SK-N-SH treated with all-trans-retinoic acid at 6 μM for 48 hours (cell line): ENCODE measurements at regions not wholly inside any gene's neighbourhood (a gene's known extent, or its start where the extent isn't known, plus 50 kb on each side); places are given as distances from the start of the nearest gene placed in this dataset.

Experiments used
- ATAC-seq: fragments of 200-7000 bp; cut with Tn5 transposase; 3 replicates; pipeline ENCODE4 v1.9.1; 2020; ENCODE audit warnings: mild to moderate bottlenecking, moderate library complexity
- BACH2 ChIP-seq: fragments of 250-450 bp; sonication (Bioruptor Pico); IDR thresholded peaks from 2 replicates; pipeline ENCODE4 v1.9.0; 2021; ENCODE audit warnings: mild to moderate bottlenecking, borderline replicate concordance
- CSDC2 ChIP-seq: fragments of 250-450 bp; sonication (Bioruptor Pico); IDR thresholded peaks from 2 replicates; pipeline ENCODE4 v1.5.0; 2020; ENCODE audit warnings: mild to moderate bottlenecking, moderate library complexity
- ESRRG ChIP-seq: fragments of 250-450 bp; sonication (Bioruptor Pico); IDR thresholded peaks from 2 replicates; pipeline ENCODE4 v1.6.1; 2021; ENCODE audit warnings: mild to moderate bottlenecking
- GLIS3 ChIP-seq: fragments of 250-450 bp; sonication (Bioruptor Pico); IDR thresholded peaks from 2 replicates; pipeline ENCODE4 v1.5.0; 2020; ENCODE audit warnings: mild to moderate bottlenecking, moderate library complexity
- ISL1 ChIP-seq: fragments of 250-450 bp; sonication (Bioruptor Pico); IDR thresholded peaks from 2 replicates; pipeline ENCODE4 v2.1.2; 2022; ENCODE audit warnings: mild to moderate bottlenecking, moderate library complexity
- OSR1 ChIP-seq: fragments of 250-450 bp; sonication (Bioruptor Pico); IDR thresholded peaks from 2 replicates; pipeline ENCODE4 v1.8.0; 2022; ENCODE audit warnings: moderate library complexity, mild to moderate bottlenecking, inconsistent platforms
- PPARA ChIP-seq: fragments of 250-450 bp; sonication (Bioruptor Pico); IDR thresholded peaks from 2 replicates; pipeline ENCODE4 v1.5.0; 2020; ENCODE audit warnings: mild to moderate bottlenecking, borderline replicate concordance
- RARB ChIP-seq: fragments of 250-450 bp; sonication (Bioruptor Pico); IDR thresholded peaks from 2 replicates; pipeline ENCODE4 v1.8.0; 2021; ENCODE audit warnings: mild to moderate bottlenecking, moderate library complexity
- SNAI2 ChIP-seq: fragments of 250-450 bp; sonication (Bioruptor Pico); IDR thresholded peaks from 2 replicates; pipeline ENCODE4 v1.5.0; 2020; ENCODE audit warnings: mild to moderate bottlenecking, moderate library complexity
- TCF4 ChIP-seq: fragments of 250-450 bp; sonication (Bioruptor Pico); IDR thresholded peaks from 2 replicates; pipeline ENCODE4 v1.8.0; 2021; ENCODE audit warnings: mild to moderate bottlenecking, moderate library complexity, borderline replicate concordance
- ZC3H10 ChIP-seq: fragments of 250-450 bp; sonication (Bioruptor Pico); IDR thresholded peaks from 2 replicates; pipeline ENCODE4 v1.5.1; 2021; ENCODE audit warnings: mild to moderate bottlenecking, moderate library complexity
- ZFP3 ChIP-seq: fragments of 250-450 bp; sonication (Bioruptor Pico); IDR thresholded peaks from 2 replicates; pipeline ENCODE4 v1.5.0; 2020; ENCODE audit warnings: mild to moderate bottlenecking, moderate library complexity
- ZFP30 ChIP-seq: fragments of 450-650 bp; formaldehyde crosslinking; IDR thresholded peaks from 2 replicates; pipeline ENCODE4 v1.5.0; 2022; ENCODE audit warnings: mild to moderate bottlenecking, moderate library complexity
- ZNF565 ChIP-seq: fragments of 450-650 bp; formaldehyde crosslinking; conservative IDR thresholded peaks from 2 replicates; pipeline ENCODE4 v1.5.0; 2020; ENCODE audit warnings: low read depth, mild to moderate bottlenecking, moderate library complexity
- ZNF70 ChIP-seq: fragments of 450-650 bp; formaldehyde crosslinking; IDR thresholded peaks from 2 replicates; pipeline ENCODE4 v1.5.0; 2020; ENCODE audit warnings: mild to moderate bottlenecking, moderate library complexity
- ZNF8 ChIP-seq: fragments of 450-650 bp; formaldehyde crosslinking; IDR thresholded peaks from 2 replicates; pipeline ENCODE4 v1.5.0; 2020; ENCODE audit warnings: mild to moderate bottlenecking, moderate library complexity
- TF ChIP-seq, protein P1 (sequence below): fragments of 250-450 bp; sonication (Bioruptor Pico); IDR thresholded peaks from 2 replicates; pipeline ENCODE4 v1.8.0; 2021; ENCODE audit warnings: low read depth, mild to moderate bottlenecking, moderate library complexity, borderline replicate concordance
- TF ChIP-seq, protein P2 (sequence below): fragments of 250-450 bp; sonication (Bioruptor Pico); IDR thresholded peaks from 2 replicates; pipeline ENCODE4 v1.5.0; 2020; ENCODE audit warnings: mild to moderate bottlenecking, moderate library complexity
- TF ChIP-seq, protein P3 (sequence below): fragments of 250-450 bp; sonication (Bioruptor Pico); IDR thresholded peaks from 2 replicates; pipeline ENCODE4 v1.5.1; 2020; ENCODE audit warnings: low read depth, mild to moderate bottlenecking, moderate library complexity

DNA sequence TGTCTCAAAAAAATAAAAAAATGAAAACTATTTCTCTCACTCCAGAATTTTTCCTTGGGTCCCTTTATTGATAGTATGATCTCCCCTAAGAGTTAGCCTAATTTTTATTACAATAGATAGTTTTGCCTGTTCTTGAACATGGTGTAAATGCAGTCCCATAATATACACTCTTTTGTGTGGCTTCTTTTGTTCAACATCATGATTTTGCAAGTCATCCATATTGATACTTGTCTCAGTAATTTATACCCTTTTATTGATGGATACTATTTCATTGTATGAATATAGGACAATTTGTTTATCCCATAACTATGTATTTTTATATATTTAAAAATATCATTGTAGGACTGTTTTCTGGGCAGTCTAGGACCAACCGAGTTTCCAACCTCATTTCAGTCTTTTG is 207.0 kb downstream of the UTP18 start:
- TF ChIP-seq BACH2 (CRISPR knock-in tag), result no peak
- TF ChIP-seq, protein P1, sequence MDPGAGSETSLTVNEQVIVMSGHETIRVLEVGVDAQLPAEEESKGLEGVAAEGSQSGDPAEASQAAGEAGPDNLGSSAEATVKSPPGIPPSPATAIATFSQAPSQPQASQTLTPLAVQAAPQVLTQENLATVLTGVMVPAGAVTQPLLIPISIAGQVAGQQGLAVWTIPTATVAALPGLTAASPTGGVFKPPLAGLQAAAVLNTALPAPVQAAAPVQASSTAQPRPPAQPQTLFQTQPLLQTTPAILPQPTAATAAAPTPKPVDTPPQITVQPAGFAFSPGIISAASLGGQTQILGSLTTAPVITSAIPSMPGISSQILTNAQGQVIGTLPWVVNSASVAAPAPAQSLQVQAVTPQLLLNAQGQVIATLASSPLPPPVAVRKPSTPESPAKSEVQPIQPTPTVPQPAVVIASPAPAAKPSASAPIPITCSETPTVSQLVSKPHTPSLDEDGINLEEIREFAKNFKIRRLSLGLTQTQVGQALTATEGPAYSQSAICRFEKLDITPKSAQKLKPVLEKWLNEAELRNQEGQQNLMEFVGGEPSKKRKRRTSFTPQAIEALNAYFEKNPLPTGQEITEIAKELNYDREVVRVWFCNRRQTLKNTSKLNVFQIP, result no peak
- ATAC-seq, result no peak

DNA sequence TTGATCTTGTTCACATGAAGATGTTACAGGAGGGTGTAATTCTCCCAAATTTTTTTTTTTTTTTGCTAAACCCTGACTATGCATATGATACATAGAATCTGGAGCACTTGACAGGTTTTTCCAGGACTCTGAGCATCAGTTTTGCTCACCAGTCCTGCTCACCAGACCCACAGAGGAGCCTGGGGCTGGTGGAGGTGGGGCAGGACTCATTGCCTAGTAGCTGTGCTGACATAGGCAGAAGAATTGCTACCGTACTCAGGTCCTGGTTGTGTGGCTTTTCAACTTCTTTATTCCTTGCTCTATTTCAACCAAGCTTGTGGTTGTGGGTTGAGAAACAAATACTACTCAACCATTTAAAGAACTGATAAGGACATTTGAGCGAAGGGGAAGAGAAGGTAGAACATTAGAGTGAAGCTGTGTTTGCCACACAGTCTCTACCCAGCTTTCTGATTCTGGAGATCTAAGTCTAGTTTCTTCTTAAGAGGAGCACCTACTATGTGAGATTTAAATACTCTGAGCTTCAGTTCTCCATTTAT is 212.4 kb downstream of the UTP18 start:
- ATAC-seq, result no peak
- no peak for TF ChIP-seq ZNF70 (CRISPR knock-in tag)
- TF ChIP-seq ESRRG, result no peak
- no peak for TF ChIP-seq ZNF565 (CRISPR knock-in tag)
- TF ChIP-seq GLIS3 (CRISPR knock-in tag), result no peak
- TF ChIP-seq TCF4 (CRISPR knock-in tag), result no peak
- no peak for TF ChIP-seq ZNF8
- TF ChIP-seq, protein P1, result no peak
- TF ChIP-seq, protein P2, sequence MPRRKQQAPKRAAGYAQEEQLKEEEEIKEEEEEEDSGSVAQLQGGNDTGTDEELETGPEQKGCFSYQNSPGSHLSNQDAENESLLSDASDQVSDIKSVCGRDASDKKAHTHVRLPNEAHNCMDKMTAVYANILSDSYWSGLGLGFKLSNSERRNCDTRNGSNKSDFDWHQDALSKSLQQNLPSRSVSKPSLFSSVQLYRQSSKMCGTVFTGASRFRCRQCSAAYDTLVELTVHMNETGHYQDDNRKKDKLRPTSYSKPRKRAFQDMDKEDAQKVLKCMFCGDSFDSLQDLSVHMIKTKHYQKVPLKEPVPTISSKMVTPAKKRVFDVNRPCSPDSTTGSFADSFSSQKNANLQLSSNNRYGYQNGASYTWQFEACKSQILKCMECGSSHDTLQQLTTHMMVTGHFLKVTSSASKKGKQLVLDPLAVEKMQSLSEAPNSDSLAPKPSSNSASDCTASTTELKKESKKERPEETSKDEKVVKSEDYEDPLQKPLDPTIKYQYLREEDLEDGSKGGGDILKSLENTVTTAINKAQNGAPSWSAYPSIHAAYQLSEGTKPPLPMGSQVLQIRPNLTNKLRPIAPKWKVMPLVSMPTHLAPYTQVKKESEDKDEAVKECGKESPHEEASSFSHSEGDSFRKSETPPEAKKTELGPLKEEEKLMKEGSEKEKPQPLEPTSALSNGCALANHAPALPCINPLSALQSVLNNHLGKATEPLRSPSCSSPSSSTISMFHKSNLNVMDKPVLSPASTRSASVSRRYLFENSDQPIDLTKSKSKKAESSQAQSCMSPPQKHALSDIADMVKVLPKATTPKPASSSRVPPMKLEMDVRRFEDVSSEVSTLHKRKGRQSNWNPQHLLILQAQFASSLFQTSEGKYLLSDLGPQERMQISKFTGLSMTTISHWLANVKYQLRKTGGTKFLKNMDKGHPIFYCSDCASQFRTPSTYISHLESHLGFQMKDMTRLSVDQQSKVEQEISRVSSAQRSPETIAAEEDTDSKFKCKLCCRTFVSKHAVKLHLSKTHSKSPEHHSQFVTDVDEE (CRISPR knock-in tag), result no peak
- no peak for TF ChIP-seq ISL1 (CRISPR knock-in tag)
- no peak for TF ChIP-seq OSR1 (CRISPR knock-in tag)
- TF ChIP-seq BACH2 (CRISPR knock-in tag), result no peak
- no peak for TF ChIP-seq RARB (CRISPR knock-in tag)
- no peak for TF ChIP-seq CSDC2
- TF ChIP-seq PPARA, result no peak
- TF ChIP-seq, protein P3, sequence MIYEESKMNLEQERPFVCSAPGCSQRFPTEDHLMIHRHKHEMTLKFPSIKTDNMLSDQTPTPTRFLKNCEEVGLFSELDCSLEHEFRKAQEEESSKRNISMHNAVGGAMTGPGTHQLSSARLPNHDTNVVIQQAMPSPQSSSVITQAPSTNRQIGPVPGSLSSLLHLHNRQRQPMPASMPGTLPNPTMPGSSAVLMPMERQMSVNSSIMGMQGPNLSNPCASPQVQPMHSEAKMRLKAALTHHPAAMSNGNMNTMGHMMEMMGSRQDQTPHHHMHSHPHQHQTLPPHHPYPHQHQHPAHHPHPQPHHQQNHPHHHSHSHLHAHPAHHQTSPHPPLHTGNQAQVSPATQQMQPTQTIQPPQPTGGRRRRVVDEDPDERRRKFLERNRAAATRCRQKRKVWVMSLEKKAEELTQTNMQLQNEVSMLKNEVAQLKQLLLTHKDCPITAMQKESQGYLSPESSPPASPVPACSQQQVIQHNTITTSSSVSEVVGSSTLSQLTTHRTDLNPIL (CRISPR knock-in tag), result no peak

DNA sequence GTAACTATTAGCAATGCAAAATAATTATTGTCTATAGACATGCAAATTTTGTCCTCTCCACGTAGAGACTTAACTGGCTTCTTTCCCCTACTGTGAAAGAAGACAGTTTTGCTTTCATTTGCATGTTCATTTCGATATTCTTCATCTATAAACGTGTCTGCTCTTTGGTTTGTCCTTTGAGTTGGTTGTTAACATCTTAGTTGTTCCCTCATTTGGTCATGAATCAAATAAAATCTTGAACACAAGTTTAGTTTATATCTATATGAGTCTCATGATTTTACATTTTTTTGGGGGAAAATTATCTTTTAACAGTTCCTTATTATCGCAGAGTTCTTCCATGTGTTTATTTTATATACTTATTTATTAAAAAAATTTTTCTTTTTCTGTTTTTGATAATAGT is 214.4 kb downstream of the UTP18 start:
- ATAC-seq, result no peak
- no peak for TF ChIP-seq TCF4 (CRISPR knock-in tag)
- TF ChIP-seq, protein P1, result no peak

DNA sequence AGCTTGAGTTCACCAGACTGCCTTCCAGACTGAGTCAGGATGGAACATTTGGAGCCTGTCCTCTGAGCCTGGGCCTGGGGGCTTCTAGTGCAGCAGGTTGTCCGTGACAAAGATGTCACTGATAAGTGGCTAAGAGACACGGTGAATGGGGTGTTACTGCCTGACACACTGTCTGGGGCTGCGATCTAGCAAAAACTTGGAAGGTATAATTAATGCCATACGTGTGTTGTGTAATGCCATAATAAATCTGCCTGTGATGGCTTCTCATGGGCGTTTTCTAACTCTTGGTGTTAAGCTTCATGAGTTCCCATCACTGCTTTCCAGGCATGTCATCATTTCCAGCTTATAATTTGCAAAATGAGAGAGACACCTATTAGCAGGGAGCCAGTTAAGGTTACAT is 215.4 kb downstream of the UTP18 start:
- ATAC-seq, result no peak
- TF ChIP-seq ZNF8, result no peak
- TF ChIP-seq TCF4 (CRISPR knock-in tag), result 0 out of 2 replicates have a peak, but pooled peaks have one; percentile 19
- TF ChIP-seq, all 23 proteins: peak for 1

DNA sequence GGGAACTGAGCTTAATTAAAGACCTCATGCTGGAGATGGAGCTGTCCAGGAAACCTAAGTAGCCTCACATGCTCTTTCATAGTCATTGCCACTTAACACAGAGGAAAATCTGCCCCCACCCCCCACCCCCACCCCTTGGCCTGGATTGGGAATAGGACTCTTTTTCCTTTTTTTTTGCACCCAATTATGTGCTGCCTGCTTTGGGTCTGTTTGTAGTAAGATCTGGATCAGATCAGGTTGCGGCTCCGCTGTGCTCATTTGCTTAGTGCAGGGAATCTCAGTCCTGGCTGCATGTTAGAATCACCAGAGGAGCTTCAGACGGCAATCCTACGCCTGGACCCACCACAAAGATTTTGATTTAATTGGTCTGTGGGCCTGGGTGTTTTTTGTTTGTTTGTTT is 219.0 kb downstream of the UTP18 start:
- no peak for ATAC-seq
- no peak for TF ChIP-seq TCF4 (CRISPR knock-in tag)
- no peak for TF ChIP-seq SNAI2
- no peak for TF ChIP-seq ZNF565 (CRISPR knock-in tag)
- no peak for TF ChIP-seq ZNF70 (CRISPR knock-in tag)
- no peak for TF ChIP-seq ZFP3 (CRISPR knock-in tag)
- TF ChIP-seq, protein P3 (CRISPR knock-in tag), result no peak
- no peak for TF ChIP-seq GLIS3 (CRISPR knock-in tag)
- TF ChIP-seq PPARA, result no peak
- no peak for TF ChIP-seq ZC3H10 (CRISPR knock-in tag)
- no peak for TF ChIP-seq RARB (CRISPR knock-in tag)
- TF ChIP-seq ZNF8, result no peak
- TF ChIP-seq ISL1 (CRISPR knock-in tag), result no peak
- TF ChIP-seq ZFP30 (CRISPR knock-in tag), result no peak
